HG03460 (cell line): ENCODE measurements at regions not wholly inside any gene's neighbourhood (a gene's known extent, or its start where the extent isn't known, plus 50 kb on each side); places are given as distances from the start of the nearest gene placed in this dataset.
"Not testable (repeated sequence)": the region's sequence is repeated elsewhere in the genome, so short reads cannot be mapped to it uniquely, and the experiment has no call there.

Source experiments
- ATAC-seq: cut with Tn5 transposase; IDR thresholded peaks from one replicate; pipeline ENCODE4 v1.9.1; 2021; ENCODE audit not compliant: unreplicated experiment

DNA sequence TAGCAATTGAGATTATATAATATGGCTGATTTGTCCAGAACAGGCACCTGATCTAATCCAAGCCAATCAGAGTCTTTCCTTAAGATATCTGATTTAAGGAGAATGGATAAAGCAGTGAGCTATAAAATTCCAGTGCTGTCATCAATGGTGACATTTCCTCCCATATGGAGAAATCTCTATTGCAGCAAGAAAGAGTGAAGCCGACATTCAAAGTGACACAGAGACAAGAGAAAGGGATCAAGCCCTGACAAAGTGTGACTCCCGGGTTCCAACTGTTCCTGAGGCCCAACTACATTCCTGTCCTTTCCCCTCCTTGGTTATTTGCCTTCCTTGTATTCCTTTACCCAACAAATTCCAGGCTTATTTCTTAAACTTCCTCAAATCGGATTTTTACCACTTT, 430.0 kb upstream of the SOX5 start:
- no peak for ATAC-seq

DNA sequence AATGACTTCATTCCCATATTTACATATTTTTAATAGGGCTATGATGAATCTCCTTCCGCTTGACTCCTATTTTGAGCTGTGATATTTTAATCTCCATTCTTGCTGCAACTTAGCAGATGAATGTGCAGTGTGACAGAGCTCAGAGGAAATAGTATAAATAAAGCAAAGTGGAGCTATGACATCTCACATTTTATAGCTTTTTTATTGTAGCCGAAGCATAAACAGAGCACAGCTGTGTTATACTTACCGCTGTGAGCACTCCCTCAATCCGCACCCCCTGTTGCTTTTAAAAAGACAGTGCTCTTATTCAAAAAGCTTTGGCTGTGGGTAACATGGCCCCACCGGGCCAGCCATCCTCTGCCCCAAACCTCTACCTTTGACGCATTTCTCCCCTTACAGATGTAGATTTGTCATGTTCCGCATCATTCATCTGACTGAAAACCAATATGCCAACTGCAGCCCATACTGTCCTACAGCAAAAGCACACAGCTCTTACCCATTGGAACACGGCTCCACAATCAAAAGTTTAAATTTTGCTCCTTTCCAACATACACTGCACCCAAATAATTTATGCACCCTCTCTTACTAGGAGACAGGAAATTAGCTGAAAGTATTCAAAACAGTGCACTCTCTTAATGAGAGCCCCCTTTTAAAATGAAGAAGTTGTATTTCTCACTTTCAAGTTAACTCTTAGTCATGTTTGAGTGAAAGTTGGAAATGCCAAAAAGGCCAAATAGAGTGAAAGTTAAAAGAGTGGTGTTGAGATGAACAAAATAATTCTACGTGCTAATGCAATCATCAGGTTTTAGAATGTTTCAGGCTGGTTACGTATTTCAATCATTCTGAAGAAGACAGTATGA, 429.3 kb upstream of the SOX5 start:
- peak; percentile 66 for ATAC-seq

DNA sequence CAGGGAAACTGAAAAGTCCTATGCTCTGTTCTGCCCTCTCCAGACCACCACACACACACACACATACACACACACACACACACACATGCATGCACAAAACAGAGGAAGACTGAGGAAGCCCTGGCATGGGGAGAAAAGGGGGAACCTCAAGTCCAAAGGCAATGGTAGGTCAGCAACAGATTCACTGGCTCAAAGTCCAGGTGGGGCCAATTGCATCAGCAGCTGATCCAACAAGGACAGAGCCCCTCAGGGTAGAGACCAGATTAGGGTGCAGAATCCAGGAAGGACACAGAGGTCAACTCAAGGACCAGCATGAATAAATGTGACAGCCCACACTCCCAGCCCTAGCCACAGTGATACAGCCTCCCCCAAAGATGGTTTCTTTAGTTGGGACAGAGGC, 425.0 kb upstream of the SOX5 start:
- no peak for ATAC-seq

DNA sequence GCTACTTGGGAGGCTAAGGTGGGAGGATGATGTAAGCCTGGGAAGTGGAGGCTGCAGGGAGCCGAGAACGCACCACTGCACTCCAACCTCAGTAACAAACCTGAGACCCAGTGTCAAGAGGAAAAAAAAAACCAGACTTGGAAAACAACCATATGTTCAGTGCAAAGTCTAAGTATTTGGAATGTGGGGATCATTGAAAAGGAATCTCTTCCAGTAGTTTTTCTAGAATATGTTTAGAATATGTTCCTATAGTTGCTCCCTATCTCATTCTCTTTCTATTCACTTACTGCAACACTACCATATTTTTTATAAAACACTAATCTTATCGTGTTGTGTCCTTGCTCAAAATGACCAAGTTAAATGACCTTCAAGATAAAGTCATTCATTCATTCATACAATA, 423.5 kb upstream of the SOX5 start:
- no peak for ATAC-seq

DNA sequence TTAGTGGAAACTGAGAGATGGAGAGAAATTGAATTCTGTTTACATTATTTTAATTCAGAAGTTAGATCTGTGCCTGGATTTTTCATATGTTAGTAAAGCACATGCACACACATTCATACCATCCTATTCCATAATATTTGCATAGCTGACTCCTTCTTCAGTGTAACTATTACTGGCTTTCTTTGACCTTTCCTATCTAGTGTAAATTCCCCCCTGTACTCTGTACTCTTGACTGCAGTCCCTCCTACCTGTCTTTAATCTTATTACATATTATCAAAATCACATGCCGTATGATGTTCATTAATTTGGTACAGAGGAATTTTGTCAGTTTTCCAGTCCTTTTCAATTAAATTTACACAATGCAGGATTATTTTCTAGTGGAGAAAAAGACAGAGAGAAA, 417.0 kb upstream of the SOX5 start:
- no peak for ATAC-seq

DNA sequence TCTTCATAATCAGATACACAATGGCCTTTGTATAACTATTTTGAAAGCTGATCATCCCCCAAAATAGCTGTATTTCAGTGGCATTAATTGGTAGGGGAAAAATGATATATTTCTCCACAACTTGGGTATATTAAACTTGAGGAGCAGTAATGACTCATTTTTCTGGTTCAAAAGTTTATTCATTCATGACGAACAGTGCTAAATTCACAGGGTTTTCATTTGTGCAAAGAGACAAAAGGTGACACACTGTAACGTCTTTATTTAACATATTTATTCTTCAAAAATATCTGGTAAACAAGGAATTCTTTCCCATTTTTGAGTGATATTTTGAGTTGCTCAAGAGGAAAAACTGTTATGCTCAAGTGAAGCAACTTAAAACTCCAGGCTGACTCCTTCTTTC, 415.5 kb upstream of the SOX5 start:
- no peak for ATAC-seq

DNA sequence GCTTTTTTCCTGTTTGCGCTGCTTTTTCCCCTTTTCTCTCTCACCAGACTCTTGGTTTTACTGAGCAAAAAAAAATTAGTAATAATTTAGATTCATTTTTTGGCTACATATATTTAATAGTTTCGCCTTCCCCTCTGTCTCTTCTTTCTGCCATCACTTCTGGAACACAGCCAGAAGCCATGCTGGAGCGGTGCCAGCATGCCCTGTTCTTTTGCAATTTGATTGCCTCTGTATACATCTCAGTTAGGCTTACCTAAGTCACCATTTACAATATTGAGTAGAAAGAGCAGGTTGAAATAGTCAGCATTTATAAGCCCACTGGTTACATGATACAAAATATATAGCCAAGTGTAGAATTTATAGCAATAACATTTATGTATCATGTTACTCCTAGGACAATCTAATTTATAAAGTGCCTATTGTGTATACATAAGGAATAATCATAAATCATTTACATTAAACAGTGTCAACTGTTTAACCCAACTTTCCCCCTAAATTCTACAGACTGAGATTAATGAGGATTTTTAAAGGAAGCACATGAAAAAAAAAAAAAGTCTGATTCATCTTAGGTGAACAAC, 413.8 kb upstream of the SOX5 start:
- no peak for ATAC-seq

DNA sequence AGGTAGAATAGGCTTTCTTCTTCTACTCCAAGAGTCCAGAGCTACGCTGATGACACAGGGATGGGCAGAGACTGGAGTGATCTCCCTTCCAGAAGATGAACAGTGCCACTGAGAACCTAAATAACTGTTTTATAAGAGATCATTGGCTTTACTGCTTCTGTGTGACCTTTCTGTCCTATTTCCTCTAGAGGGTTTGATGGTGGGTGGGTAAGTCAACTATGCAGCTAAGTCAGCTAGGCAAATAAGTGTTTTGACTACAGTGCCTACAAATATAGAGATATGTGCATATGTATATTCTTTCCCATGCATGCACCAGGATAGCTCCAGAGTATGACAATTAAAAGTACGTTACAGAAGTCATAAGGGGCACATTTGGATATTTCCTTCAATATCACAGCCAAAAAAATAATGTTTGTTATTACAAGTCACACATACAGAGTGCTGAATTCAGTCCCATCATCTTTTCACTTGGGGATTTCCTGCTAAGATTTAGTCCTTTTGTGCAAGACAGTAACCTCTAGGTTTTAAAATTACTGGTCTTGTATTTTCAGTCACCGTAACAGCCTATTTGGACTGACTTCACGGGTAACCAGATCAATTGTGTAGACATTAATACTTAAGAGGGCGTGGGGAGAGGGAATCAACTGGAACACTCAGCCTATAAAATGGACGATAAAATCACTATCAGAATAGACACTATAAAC, 412.6 kb upstream of the SOX5 start:
- no peak for ATAC-seq

DNA sequence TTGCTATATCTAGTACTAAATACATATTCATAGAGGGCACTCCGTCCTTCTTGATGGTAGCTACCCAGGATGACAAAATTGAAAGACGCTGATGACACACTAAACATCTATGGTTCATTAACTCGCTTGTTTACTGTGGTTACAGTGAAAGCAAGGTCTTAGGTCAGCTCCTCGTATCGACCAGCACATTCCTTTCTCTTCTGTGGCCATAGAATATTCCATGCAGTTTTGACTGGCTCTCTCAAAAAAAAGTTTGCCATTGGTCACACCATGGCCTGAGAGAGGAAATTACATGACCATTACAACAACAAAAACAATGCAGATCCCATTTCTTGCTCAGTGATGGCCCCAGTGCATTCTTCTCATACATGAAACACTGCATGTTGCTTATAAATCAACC, 411.4 kb upstream of the SOX5 start:
- ATAC-seq: peak; percentile 61

DNA sequence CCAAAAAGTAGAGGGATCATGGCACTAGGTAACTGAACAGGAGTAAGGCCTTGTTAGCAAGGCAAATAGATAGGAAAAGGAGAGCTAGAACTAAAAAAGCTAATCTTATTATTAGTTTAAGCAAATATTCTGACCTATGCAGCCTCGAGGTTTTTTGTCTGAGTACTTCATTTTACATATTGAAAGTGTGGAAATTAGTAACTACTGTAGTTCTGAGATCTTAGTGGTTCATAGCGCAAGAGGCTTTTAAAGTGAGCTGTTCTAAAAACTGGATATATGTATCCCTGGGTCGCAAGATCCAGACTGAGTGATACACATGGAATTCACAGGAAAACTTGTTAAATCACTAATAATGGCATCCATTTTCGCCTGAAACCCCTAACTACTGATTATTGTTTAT, 411.0 kb upstream of the SOX5 start:
- no peak for ATAC-seq

DNA sequence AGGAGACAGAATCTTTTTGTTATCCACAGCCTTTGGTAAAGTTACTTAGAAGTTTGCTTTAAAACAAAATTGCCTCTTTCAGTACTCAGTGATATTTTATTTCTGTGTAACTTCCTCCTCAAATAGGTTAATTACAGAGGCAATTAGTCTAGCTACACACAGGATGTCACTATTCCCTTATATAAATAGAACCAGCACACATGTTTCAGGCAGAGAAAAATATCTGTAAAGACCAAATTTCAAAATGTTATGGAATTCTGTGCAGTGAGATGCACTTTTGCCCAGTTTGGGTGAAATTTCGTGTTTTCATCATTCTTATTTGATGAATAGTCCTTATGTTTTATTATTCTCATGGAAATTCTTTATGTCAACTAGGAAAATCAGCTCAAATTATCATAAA, 410.6 kb upstream of the SOX5 start:
- ATAC-seq: no peak

DNA sequence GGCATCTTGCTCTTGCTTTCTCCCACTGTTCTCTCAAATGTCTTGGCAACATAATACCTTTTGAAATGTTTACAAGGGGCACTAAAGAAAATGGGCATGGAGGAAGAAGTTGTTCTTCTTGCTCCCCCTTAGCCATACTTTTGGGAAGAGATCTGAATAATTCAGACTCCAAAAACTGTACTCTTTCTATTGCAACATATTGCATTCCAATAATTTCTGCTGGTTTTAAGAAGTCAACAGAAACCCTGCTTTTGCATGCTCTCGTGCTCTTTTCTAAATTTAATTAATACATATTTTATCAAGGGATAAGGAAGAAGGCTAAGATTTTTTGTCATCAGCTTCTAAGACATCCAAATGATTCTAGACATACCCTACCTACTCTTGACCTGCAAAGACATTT, 409.9 kb upstream of the SOX5 start:
- no peak for ATAC-seq

DNA sequence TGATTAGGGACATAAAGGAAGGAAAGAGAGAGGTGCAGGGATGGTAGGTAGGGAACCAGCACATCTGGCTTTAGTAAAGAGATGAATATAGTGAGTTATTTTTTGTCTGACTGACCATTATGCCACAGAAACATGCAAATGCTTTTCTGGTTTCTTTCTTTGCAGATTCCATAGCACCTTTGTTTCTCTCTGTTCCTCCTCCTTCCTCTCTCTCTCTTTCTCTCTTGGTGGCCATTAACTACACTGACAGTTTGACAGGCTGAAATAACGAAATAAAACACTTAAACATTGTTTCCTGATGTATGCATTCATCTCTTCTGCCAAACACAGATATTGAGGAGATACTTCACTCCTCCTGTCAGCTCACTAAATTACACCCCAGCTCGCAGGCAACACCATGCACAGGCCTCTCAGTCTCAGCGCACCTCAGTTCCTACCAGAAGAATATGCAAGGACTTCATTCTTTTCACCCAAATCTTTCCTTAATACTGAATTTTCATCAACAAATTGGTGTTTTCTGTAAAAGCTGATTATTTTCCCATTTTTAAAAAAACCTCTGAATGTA, 406.9 kb upstream of the SOX5 start:
- peak; percentile 60 for ATAC-seq

DNA sequence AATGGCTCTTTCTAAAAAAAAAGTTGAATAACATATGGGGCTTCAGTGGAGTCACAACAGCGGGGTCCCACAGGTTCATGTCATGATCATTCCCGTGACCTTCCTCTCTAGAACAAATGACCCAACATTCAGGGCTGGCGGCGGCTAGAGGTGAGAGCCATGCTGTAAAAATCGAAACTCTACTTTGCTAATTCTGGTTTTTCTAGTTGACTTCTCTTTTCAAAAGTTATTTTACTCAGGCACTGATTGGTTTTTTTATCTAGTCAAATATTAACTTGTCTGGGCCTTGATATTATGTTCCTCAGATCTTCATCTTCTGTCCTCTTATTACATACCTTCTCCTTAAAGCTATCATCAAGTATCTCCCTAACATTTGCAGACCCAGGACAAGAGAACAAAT, 402.9 kb upstream of the SOX5 start:
- ATAC-seq: no peak

DNA sequence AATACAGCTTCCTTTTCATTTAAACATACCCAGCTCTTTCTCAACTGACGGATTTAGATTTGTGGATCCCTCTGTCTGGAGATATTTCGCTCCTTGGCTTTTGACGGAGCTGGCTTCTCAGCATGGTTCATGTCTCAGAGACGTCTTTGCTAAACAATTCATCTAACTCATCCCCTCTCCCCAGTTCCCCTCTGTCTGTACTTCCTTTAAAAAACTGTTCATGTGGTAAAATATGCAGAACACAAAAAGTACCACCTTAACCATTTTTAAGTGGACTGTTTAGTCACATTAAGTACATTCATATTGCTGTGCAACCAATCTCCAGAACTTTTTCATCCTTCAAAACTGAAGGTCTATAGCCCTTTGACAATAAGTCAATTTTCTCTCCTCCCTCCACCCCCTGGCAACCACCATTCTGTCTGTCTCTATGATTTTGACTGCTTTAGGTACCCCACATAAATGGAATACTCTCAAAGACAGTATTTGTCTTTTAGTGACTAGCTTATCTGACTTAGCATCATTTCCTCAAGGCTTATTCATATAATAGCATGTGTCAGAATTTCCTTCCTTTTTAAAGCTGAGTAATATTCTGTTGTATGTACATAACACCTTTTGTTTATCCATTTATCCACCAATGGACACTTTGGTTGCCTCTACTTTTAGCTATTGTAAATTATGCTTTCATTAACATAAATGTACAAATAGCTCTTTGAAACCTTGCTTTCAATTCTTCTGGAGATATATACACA, 399.8 kb upstream of the SOX5 start:
- ATAC-seq: no peak

DNA sequence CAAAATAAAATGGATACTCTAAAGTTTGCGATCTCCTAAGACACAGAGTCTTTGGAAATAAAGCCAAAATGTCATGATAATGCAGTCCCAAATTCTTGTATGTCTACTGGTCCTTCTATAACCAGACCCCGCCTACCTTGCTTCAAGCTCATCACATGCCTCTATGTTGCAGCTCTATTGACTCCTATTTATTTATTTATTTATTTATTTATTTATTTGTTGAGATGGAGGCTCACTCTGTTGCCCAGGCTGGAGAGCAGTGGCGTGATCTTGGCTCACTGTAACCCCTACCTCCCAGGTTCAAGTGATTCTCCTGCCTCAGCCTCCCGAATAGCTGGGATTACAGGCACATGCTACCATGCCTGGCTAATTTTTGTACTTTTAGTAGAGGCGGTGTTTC, 398.7 kb upstream of the SOX5 start:
- not testable (repeated sequence) for ATAC-seq

DNA sequence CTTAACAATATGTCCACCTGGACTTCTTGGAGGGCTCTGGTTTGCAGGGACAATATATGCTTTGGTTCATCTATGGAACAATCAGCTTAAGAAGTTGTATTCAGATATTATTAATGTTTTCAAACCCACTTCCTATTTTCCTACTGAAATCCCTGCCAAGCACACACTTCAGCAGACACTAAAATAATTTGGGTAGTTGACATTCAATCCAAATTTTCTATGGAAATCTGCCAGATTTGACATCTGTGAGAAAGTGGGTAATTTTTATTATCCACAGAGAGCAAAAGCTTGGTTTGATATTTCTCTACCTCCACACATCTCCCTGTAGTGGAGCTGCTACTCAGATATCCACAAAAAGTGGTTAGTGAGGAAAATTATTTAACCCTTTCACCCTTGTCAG, 378.8 kb upstream of the SOX5 start:
- ATAC-seq: no peak

DNA sequence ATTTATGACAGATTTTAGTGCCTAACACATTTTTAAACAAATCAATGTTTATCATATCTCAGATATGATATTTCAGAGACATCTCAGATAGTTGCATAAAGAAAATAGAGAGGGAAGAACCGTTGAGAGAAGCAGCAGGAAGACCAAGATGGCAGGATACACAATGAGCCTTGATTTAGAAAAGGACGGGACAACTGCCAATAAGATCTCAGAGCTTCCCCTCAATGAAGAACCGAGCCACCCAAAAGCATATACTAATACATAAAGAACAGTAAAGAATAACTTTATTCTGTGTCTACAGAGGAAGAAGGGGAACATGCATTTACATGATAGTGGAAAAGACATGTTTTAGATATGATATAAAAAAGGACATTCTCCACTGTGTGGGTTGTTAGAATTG, 375.9 kb upstream of the SOX5 start:
- no peak for ATAC-seq

DNA sequence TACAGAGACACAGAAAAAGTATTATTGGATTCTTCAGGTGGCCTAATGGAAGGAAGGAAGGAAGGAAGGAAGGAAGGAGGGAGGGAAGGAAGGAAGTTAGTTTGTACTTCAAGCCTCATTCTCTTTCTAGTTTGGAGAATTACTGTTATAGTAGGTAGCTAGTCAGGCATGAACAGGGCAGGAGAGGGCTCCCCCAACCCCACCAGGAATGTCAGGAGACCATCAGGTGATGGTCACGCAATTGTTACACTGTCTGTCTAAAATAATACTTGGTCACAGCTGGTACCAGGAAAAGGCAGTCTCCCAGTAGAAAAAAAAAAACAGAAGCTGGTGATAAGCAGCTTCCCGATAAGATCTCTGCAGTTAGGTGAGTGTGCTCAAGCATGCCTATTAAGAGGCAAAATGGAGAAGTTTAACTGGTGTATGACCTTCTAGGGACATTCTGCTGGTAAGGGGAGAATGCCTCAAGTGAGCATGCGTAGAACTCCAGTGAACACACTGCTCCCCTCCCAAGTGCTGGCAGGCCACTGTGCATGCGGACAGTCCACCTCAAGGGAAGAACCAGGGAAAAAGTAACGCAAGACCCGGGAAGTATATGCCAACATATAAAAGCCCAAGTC, 358.4 kb upstream of the SOX5 start:
- ATAC-seq: no peak

DNA sequence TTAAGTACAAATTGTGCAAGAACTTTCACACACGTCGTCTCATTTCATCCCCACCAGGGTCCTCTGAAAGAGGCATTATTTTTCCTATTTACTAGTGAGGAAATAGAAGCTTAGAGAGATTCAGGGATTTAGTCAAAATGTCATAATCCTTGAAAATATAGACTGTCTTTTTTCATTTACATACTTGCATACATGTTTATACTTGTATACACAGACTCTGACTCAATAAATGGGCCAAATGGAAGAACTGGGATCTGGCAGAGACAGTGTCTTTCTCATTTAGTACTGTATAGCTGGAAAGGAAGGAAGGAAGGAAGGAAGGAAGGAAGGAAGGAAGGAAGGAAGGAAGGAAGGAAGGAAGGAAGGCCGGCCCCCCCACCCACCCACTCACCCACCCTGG, 357.7 kb upstream of the SOX5 start:
- no peak for ATAC-seq

DNA sequence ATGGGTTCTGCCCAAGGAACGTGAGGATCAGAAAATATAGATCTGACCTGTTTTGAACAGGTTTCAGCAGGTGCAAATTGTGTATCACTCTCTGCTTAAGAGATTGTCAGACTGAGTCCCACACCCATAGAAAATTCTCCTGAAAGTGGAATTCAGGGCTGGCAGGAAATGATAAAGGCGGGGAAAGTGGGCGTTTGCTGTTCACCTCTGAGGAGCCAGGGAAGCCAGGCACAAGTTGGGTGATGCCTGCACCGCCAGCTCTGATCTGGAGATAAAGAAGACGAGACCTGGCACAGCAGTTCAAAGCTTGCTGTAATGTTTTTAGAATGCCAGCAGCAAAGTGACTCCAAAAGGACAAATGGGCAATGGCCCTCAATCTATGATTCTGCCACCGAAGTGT, 356.5 kb upstream of the SOX5 start:
- no peak for ATAC-seq
